Stimulated activated CD4-positive, alpha-beta T cell treated with anti-CD3 and anti-CD28 coated beads, Interleukin-15, amount 100 ng/mL, for 24 hours (primary cell): ENCODE measurements at regions not wholly inside any gene's neighbourhood (a gene's known extent, or its start where the extent isn't known, plus 50 kb on each side); places are given as distances from the start of the nearest gene placed in this dataset.
"Not testable (repeated sequence)": the region's sequence is repeated elsewhere in the genome, so short reads cannot be mapped to it uniquely, and the experiment has no call there.

ENCODE experiments used
- DNase-seq: peaks from one replicate; pipeline ENCODE4 v3.0.0-alpha.2; 2020

- DNase-seq: no peak
Observed at GRCh38 chr16:87008664-87009063, 308.5 kb downstream of the C16orf95 start.

DNA sequence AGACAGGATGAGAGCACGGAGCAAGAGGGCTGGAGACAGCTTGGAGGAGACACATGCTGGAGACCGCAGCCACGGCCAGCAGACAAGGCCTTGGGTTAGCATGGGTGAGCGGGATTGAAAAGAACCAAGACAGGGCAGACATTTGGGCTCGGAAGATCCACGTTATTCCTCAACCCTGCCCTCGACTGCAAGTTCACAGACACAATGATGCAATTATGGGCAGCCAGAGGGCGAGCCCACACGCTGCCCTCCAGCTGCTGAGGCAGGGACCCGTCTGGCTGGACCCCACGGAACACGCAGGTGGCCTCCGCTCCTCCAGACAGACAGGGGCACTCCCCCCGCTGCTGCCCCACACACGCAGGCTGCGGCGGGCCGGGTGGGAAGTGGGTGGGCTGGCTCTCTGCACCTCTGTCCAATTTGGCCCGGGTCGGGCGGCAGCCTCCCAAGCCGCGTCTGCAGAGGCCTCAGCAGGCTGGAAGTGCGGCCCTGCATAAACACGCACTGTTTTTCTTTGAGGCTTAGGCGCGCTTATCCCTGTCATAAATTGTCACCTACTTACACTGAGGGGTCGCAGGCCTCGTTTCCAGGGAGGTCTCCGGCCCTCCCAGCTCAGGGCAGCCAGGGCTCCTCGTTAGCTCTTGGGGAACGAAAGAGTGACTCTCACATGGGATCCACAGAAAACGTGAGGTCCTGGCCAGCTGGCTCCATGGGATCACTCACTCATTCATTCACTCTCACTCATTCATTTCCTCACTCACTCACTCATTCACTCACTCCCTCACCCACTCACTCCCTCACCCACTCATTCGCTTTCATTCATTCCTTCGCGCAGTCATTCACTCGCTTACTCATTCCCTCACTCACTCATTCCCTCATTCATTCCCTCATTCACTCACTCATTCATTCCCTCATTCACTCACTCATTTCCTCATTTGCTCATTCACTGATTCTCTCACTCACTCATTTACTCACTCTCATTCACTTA, 303.9 kb downstream of the C16orf95 start:
- no peak for DNase-seq

DNA sequence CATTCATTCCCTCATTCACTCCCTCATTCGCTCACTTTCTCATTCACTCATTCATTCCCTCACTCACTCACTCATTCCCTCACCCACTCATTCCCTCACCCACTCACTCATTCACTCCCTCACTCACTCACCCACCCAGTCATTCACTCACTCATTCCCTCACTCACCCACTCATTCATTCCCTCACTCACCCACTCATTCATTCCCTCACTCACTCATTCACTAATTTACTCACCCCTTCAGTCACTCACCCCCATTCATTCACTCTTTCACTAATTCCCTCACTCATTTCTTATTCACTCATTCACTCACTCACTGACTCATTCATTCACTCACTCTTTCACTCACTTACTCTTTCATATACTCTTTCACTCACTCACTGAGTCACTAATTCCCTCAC, 303.1 kb downstream of the C16orf95 start:
- DNase-seq: no peak

DNA sequence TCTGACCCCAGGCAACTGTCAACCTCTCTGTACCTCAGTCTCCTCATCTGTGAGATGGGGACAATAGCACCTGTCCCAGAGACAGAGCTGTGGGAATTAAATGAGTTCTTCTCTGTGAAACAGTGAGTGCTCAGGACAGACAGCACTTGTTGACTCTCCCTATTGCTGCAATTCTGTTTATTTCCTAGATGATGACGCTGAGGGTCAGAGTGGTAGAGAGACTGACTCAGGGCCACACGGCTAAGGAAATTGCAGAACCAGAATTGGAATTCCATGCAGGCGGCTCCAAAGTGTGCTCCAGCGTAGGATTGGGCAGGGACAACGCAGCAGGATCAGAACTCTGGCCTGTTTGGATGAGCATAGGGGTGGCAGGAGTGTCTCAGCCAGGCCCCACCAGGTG, 302.2 kb downstream of the C16orf95 start:
- DNase-seq: no peak

DNA sequence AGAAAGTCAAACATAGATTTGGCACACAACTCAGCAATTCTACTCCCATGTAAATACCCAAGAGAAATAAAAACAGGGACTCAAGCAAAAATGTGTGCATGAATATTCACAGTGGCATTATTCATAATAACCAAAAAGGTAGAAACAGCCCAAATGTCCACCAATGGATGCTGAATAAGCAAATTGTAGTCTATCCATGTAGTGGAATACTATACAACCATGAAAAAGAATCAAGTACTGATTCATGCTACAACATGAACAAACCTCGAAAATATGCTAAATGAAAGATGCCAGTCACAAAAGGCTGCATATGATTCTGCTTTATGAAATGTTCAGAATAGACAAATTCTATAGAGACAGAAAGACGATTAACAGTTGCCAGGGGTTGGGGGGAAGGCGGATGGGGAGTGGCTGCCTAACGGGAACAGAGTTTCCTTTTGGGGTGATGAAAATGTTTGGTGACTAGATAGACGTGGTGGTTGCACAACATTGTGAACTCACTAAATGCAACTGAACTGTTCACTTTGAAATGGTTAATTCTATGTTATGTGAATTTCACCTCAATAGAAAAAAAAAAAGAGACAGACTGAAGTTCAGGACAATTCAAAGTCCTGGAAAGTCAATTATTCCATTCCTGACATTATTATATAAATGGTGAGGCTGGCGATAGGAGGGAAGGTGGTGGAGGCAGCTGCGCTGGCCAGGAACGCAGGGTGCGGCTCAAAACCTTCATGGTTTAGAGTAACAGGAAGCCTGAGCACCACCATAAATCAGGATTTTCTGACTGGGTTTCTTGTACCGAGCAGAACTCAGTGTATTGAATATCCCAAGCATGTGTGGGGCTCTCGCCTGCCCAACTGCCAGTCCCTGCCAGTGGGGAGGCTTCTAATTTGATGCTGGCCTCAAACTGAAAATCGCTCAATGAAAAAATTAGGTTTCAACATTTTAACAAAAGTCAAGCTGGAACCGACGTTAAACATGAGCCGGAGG, 300.9 kb downstream of the C16orf95 start:
- no peak for DNase-seq

- DNase-seq: no peak
Observed at GRCh38 chr16:87017371-87018012, 299.7 kb downstream of the C16orf95 start.

- no peak for DNase-seq
Observed at GRCh38 chr16:87025676-87026075, 291.5 kb downstream of the C16orf95 start.

DNA sequence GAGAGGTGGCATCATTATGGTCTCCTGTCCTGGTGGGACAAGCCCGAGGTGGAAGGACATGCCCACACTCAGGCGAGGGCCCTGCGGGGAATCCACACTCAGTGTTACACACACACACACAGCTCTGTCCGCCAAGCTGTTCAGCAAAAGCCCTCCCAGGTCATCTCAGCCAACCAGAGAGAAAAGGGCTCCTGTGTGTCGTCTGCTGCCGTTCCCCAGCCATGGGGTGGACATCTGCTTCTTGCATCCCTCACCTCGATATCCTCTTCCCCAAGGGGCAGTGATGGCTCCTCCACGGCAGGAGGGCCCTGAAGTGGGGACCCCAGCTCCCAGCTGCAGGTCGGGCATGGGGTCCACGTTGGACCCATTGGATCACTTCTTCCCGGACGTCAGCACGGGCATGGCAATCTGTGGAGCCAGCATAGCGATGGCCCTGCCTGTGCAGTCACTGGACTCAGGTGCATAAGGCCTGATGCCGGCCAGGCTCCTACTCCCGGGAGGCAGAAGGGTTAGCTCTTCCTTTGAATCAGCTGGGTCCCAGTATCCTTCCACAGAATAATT, 290.1 kb downstream of the C16orf95 start:
- no peak for DNase-seq

- DNase-seq: no peak
Observed at GRCh38 chr16:87028481-87029320, 288.5 kb downstream of the C16orf95 start.

- no peak for DNase-seq
Observed at GRCh38 chr16:87032554-87032953, 284.6 kb downstream of the C16orf95 start.

GRCh38 chr16:87033021-87033471, 284.1 kb downstream of the C16orf95 start:
- no peak for DNase-seq

GRCh38 chr16:87033541-87034300, 283.5 kb downstream of the C16orf95 start:
- no peak for DNase-seq

- no peak for DNase-seq
Observed at GRCh38 chr16:87034317-87034716, 282.9 kb downstream of the C16orf95 start.

GRCh38 chr16:87035053-87035452, 282.1 kb downstream of the C16orf95 start:
- DNase-seq: no peak

DNA sequence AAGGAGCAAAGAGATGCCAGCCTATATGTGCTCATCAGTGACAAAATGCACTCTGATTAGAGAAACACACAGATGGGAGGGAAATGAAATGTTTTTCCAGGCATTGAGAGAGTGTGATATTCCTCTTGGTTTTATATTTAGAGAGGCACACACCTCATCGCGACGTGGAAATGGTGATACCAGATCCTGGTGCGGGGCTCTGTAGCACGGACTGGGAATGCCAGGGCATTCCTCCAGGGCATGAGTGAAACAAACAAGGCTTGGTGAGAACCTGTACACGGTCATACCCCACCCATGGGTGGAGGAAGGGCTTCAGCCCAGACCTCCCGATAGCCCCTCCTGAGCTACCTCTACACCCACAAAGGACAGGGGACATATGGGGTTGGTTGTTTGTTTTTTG, 280.2 kb downstream of the C16orf95 start:
- DNase-seq: no peak

- DNase-seq: not testable (repeated sequence)
Observed at GRCh38 chr16:87038528-87038927, 278.7 kb downstream of the C16orf95 start.

- no peak for DNase-seq
Observed at GRCh38 chr16:87040169-87041117, 276.7 kb downstream of the C16orf95 start.

GRCh38 chr16:87041286-87041685, 275.9 kb downstream of the C16orf95 start:
- DNase-seq: no peak

DNA sequence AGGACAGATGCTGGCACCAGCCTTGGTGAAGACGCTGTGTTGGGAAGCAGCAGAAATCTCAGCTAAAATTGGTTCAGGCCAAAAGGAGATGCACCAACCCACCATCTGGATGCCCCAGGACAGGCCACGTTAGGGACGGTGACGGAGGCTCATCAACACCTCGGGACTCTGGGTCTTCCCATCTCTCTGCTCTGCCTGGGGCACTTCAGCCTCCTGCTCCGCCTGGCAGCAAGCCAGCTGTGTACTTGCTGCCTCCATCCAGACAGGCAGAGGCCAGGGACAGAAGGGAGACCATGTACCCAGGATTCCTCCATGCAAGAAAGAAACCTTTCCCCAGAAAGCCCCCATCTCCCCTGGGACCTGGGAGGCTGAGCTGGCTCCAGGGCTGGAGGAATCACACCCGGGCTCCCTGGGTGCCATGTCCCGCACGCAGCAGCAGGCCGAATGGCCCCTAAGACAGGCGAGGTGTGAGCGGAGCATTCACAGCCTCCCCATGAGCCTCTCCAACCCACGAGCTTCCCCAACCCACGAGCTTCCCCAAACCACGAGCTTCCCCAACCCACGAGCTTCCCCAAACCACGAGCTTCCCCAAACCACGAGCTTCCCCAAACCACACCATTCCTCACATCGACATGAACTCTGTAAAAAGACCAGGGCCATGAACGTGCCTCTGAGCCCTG, 274.5 kb downstream of the C16orf95 start:
- DNase-seq: no peak
